Posterior cingulate gyrus (tissue), 11 donors: ENCODE measurements at regions not wholly inside any gene's neighbourhood (a gene's known extent, or its start where the extent isn't known, plus 50 kb on each side); places are given as distances from the start of the nearest gene placed in this dataset.
A peak's percentile ranks its signal among the peaks of the same experiment; 100 is the strongest.
"Not testable (repeated sequence)": the region's sequence is repeated elsewhere in the genome, so short reads cannot be mapped to it uniquely, and the experiment has no call there.

ENCODE experiments used
- DNase-seq, 10 donors: peaks; one replicate each; pipeline versions ENCODE4 v3.0.0 to v3.0.0-alpha.2; 2020 to 2021; ENCODE audit warnings: mixed read lengths in 3 of 10
- intact Hi-C: fragments of 100-400 bp; cut with DNase I; formaldehyde crosslinking; loops from one replicate; pipeline ENCODE4 v1.15.1; 2023

GRCh38 chr4:49117951-49118350 lies 131.9 kb downstream of the CWH43 start:
- not testable (repeated sequence) for DNase-seq
- intact Hi-C loops: loop anchor here (5.0 kb wide), 1 partner anchor 34 kb away; no protein-coding TSS in a partner anchor

DNA sequence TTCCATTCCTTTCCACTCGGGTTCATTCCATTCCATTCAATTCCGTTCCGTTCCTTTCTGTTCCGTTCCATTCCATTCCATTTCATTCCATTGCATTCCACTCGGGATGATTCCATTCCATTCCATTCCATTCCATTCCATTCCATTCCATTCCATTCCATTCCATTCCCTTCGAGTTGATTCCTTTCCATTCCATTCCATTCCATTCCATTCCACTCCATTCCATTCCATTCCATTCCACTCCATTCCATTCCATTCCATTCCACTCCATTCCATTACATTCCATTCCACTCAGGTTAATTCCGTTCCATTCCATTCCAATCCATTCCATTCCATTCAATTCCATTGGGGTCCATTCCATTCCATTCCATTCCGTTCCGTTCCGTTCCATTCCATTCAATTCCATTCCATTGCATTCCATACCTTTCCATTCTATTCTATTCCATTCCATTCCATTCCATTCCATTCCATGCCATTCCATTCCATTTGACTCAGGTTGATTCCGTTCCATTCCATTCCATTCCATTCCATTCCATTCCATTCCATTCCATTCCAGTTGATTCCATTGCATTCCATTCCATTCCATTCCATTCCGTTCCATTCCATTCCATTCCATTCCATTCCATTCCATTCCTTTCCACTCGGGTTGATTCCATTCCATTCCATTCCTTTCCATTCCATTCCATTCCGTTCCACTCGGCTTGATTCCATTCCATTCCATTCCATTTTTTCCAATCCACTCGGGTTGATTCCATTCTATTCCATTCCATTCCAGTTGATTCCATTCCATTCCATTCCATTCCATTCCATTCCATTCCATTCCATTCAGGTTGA lies 132.5 kb downstream of the CWH43 start:
- peak in 1 of 10 donors; percentile 19 for DNase-seq
- intact Hi-C loops: loop anchor here (5.0 kb wide), 1 partner anchor 34 kb away; no protein-coding TSS in a partner anchor

DNA sequence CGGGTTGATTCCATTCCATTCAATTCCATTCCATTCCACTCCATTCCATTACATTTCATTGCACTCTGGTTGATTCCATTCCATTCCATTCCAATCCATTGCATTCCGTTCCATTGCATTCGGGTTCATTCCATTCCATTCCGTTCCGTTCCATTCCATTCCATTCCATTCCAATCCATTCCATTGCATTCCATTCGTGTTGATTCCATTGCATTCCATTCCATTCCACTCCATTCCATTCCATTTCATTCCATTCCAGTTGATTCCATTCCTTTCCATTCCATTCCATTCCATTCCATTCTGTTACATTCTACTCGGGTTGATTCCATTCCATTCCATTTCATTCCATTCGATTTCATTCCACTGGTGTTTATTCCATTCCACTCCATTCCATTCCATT lies 133.3 kb downstream of the CWH43 start:
- not testable (repeated sequence) for DNase-seq
- intact Hi-C loops: loop anchor here (5.0 kb wide), 1 partner anchor 33 kb away; no protein-coding TSS in a partner anchor

DNA sequence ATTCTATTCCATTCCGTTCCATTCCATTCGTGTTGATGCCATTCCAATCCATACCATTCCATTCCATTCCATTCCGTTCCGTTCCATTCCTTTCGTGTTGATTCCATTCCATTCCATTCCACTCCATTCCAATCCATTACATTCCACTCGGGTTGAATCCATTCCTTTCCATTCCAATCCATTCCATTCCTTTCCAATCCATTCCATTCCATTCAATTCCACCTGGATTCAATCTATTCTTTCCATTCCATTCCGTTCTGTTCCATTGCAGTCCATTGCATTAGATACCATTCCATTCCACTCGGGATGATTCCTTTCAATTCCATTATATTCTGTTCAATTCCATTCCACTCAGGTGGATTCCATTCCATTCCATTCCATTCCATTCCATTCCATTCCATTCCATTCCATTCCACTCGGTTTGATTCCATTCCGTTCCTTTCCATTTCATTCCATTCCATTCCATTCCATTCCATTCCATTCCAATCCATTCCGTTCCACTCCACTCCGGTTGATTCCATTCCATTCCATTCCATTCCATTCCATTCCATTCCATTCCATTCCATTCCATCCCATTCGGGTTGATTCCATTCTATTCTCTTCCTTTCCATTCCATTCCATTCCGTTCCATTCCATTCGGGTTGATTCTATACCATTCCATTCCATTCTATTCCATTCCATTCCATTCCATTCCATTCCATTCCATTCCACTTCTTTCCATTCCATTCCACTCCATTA lies 134.1 kb downstream of the CWH43 start:
- intact Hi-C loops, DNase-seq: not testable (repeated sequence)

DNA sequence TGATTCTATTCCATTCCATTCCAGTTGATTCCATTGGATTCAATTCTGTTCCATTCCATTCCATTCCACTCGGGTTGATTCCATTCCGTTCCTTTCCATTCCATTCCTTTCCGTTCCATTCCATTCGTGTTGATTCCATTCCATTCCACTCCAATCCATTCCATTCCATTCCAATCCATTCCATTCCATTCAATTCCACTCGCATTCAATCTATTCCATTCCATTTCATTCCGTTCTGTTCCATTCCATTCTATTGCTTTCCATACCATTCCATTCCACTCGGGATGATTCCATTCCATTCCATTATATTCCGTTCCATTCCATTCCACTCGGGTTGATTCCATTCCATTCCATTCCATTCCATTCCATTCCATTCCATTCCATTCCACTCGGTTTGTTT lies 134.7 kb downstream of the CWH43 start:
- intact Hi-C loops: not testable (repeated sequence)
- DNase-seq: peak in 1 of 10 donors; percentile 45

DNA sequence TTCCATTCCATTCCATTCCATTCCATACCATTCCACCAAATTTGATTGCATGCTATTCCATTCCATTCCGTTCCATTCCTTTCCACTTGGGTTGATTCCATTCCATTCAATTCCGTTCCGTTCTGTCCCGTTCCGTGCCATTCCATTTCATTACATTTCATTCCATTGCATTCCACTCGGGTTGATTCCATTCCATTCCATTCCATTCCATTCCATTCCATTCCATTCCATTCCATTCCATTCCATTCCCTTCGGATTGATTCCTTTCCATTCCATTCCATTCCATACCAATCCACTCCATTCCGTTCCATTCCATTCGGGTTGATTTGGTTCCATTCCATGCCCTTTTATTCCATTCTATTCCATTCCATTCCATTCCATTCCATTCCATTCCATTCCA lies 140.4 kb downstream of the CWH43 start:
- DNase-seq, intact Hi-C loops: not testable (repeated sequence)

GRCh38 chr4:49126858-49127257 lies 140.8 kb downstream of the CWH43 start:
- DNase-seq, intact Hi-C loops: not testable (repeated sequence)

- DNase-seq, intact Hi-C loops: not testable (repeated sequence)
Observed at GRCh38 chr4:49129385-49129784, 143.3 kb downstream of the CWH43 start.

DNA sequence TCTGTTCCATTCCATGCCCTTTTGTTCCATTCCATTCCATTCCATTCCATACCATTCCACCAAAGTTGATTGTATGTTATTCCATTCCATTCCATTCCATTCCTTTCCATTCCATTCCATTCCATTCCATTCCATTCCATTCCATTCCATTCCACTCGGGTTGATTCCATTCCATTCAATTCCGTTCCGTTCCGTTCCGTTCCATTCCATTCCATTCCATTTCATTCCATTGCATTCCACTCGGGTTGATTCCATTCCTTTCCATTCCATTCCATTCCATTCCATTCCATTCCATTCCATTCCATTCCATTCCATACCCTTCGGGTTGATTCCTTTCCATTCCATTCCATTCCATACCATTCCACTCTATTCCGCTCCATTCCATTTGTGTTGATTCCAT lies 143.8 kb downstream of the CWH43 start:
- intact Hi-C loops, DNase-seq: not testable (repeated sequence)

DNA sequence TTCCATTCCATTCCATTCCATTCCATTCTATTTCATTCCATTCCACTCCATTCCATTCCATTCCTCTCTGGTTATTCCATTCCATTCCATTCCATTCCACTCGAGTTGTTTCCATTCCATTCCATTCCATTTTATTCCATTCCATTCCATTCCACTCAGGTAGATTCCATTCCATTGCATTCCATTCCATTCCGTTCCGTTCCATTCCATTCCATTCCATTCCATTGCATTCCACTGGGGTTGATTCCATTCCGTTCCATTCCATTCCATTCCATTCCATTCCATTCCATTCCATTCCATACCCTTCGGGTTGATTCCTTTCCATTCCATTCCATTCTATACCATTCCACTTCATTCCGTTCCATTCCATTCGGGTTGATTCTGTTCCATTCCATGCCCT lies 144.6 kb downstream of the CWH43 start:
- DNase-seq, intact Hi-C loops: not testable (repeated sequence)

DNA sequence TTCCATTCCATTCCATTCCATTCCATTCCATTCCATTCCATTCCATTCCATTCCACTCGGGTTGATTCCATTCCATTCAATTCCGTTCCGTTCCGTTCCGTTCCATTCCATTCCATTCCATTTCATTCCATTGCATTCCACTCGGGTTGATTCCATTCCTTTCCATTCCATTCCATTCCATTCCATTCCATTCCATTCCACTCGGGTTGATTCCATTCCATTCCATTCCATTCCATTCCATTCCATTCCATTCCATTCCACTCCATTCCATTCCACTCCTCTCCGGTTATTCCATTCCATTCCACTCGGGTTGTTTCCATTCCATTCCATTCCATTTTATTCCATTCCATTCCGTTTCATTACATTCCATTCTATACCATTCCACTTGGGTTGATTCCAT lies 151.0 kb downstream of the CWH43 start:
- intact Hi-C loops, DNase-seq: not testable (repeated sequence)

- intact Hi-C loops, DNase-seq: not testable (repeated sequence)
Observed at GRCh38 chr4:49137961-49138360, 151.9 kb downstream of the CWH43 start.

- DNase-seq, intact Hi-C loops: not testable (repeated sequence)
Observed at GRCh38 chr4:49138818-49139217, 152.7 kb downstream of the CWH43 start.

DNA sequence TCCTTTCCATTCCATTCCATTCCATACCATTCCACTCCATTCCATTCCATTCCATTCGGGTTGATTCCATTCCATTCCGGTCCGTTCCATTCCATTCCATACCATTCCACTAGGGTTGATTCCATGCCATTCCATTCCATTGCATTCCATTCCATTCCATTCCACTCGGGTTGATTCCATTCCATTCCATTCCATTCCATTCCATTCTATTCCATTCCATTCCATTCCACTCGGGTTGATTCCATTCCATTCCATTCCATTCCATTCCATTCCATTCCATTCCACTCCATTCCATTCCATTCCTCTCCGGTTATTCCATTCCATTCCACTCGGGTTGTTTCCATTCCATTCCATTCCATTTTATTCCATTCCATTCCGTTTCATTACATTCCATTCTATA lies 153.4 kb downstream of the CWH43 start:
- intact Hi-C loops, DNase-seq: not testable (repeated sequence)

DNA sequence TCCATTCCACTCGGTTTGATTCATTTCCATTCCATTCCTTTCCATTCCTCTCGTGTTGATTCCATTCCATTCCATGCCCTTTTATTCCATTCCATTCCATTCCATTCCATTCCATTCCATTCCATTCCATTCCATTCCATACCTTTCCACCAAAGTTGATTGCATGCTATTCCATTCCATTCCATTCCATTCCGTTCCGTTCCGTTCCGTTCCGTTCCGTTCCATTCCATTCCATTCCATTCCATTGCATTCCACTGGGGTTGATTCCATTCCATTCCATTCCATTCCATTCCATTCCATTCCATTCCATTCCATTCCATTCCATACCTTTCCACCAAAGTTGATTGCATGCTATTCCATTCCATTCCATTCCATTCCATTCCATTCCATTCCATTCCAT lies 154.3 kb downstream of the CWH43 start:
- intact Hi-C loops: not testable (repeated sequence)
- DNase-seq: peak; percentile 30 to 95 (median 55)

- intact Hi-C loops, DNase-seq: not testable (repeated sequence)
Observed at GRCh38 chr4:49141955-49142354, 155.9 kb downstream of the CWH43 start.

GRCh38 chr4:49147143-49147542 lies 161.1 kb downstream of the CWH43 start:
- intact Hi-C loops, DNase-seq: not testable (repeated sequence)

DNA sequence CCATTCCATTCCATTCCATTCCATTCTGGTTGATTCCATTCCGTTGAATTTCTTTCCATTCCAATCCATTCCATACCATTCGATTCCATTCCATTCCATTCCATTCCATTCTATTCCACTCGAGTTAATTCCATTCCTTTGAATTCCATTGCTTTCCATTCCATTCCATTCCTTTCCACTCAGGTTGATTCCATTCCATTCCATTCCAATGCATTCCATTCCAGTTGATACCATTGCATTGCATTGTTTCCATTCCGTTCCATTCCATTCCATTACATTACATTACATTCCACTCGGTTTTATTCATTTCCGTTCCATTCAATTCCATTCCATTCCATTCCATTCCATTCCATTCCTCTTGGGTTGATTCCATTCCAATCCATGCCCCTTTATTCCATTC lies 161.5 kb downstream of the CWH43 start:
- intact Hi-C loops, DNase-seq: not testable (repeated sequence)

GRCh38 chr4:49149006-49149975 lies 163.2 kb downstream of the CWH43 start:
- intact Hi-C loops: not testable (repeated sequence)
- peak in 1 of 10 donors; percentile 24 for DNase-seq
